ENCODE measurements at regions not wholly inside any gene's neighbourhood (a gene's known extent, or its start where the extent isn't known, plus 50 kb on each side); places are given as distances from the start of the nearest gene placed in this dataset.
A peak's percentile ranks its signal among the peaks of the same experiment; 100 is the strongest.
"Not testable (repeated sequence)": the region's sequence is repeated elsewhere in the genome, so short reads cannot be mapped to it uniquely, and the experiment has no call there.

GRCh38 chr3:35849496-35849895 lies 210.2 kb downstream of the ARPP21 start:
- in situ Hi-C loops (cut with HindIII; ENCODE audit: low pct_ligation_motif_present, low pct_unique_long_range_greater_than_20kb, low sequenced_read_pairs) = no loop called here
- DNase-seq = no peak

DNA sequence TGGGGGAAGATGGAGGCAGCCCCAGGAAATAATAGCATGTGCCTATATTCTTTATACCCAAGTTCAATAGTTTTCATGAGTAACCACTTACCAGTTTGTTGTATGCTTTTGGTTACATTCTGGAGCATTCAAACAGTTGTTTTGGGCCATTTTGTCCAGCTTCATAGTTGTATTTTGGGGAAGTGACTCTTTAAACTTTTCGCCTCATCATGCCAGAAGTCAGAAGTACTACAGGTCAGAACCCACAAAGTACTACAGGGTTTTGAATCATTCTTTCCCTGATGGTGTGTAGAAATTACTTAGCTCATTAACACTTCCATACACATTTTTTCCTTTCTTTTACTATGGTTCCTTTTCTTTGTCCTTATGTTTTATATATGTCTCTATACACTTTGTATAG lies 210.6 kb downstream of the ARPP21 start:
- in situ Hi-C loops (cut with HindIII; ENCODE audit: low pct_ligation_motif_present, low pct_unique_long_range_greater_than_20kb, low sequenced_read_pairs) = no loop called here
- DNase-seq = no peak

DNA sequence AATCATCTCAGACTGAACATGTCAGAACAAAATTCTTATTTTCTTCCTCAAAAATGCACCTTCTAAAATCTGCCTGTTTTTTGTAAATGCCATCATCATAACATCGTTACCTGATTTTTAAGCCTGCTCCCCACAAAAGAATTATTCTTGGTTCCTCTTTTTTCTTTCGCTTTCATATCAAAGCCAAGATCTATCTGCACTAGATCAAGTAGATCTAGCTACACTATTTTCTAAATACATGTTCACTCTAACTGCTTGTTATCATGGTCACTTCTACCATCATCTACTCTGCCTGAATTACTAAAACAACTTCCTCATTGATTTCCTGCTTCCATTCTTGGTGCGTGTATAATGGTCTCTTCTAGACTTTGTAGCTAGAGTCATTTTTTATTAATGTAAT lies 217.7 kb downstream of the ARPP21 start:
- in situ Hi-C loops (cut with HindIII; ENCODE audit: low pct_ligation_motif_present, low pct_unique_long_range_greater_than_20kb, low sequenced_read_pairs) = no loop called here
- no peak for DNase-seq

- in situ Hi-C loops (cut with HindIII; ENCODE audit: low pct_ligation_motif_present, low pct_unique_long_range_greater_than_20kb, low sequenced_read_pairs) = no loop called here
- DNase-seq = no peak
These were observed 222.7 kb downstream of the ARPP21 start for GRCh38 chr3:35862057-35862456.

DNA sequence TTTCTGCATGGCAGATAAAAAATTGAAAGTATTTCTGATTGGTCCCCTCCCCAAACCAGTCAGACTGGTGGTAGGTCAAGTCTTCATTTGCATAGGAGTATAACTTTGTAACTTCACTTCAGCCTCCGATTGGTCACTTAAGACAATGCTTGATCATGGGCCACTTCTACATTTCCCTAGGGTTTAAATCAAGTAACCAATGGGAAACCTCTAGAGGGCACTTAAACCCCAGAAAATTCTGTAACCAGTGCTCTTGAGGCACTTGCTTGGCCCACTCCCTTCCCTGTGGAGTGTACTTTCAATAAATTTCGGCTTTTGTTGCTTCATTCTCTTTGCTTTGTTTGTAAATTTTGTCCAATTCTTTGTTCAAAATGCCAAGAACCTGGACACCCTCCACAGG lies 225.5 kb downstream of the ARPP21 start:
- peak; percentile 3 for DNase-seq
- in situ Hi-C loops (cut with HindIII; ENCODE audit: low pct_ligation_motif_present, low pct_unique_long_range_greater_than_20kb, low sequenced_read_pairs) = no loop called here

- in situ Hi-C loops (cut with HindIII; ENCODE audit: low pct_ligation_motif_present, low pct_unique_long_range_greater_than_20kb, low sequenced_read_pairs) = no loop called here
- no peak for DNase-seq
These were observed 228.5 kb downstream of the ARPP21 start for GRCh38 chr3:35867791-35868190.

DNA sequence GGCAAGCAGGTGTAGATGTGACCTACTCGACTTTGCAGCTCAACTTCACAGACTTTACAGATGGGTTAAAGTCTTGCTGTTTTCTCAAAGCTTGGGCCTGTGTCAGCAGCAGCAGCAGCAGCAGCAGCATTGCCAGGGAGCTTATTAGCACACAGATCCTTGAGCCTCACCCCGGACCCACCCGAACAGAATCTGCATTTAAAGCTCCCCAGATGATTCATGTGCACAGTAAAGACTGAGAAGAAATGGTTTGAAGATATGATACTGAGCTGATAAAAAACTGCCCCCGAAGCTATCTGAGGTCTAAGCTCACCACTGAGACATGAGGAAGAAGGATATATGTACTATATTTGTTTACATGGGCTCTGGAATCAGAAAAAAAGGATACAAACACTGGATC lies 231.7 kb downstream of the ARPP21 start:
- DNase-seq = no peak
- in situ Hi-C loops (cut with HindIII; ENCODE audit: low pct_ligation_motif_present, low pct_unique_long_range_greater_than_20kb, low sequenced_read_pairs) = no loop called here

DNA sequence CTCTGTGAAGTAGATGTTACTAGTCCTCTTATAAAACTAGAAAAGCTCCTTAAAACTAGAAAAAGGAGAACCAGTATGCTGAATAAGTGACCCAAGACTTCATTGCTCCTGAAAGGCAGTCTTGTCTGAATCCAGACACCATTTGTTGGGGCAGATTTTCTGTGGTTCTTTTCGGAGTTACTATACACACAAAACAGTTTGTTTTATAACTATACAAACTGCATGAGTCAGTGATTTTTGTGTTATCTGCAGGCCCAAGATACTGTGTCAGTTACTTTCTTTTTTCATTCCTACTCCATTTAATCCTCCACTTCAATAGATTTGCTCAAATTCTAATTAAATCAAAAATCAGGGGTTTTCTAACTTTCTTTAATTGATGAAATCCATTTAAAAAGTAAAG lies 244.6 kb downstream of the ARPP21 start:
- DNase-seq = no peak
- in situ Hi-C loops (cut with HindIII; ENCODE audit: low pct_ligation_motif_present, low pct_unique_long_range_greater_than_20kb, low sequenced_read_pairs) = no loop called here

DNA sequence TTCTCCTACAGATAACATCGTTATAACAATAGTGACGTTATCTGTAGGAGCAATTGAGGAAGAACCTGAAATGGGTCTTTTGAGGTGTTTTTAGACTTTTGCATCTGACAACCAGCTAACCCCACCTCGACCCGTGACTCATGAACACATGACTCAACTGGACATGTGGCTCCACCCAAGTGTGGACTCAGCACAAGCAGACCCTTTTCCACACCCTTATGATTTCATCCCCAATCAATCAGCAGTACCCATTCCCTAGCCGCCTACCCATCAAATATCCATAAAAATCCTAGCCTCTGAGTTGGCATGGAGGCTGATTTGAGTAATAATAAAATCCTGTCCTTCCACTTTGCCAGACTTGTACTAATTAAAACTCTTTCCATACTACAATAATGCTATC lies 255.4 kb downstream of the ARPP21 start:
- in situ Hi-C loops (cut with HindIII; ENCODE audit: low pct_ligation_motif_present, low pct_unique_long_range_greater_than_20kb, low sequenced_read_pairs) = no loop called here
- DNase-seq = no peak

GRCh38 chr3:35899245-35899644 lies 259.9 kb downstream of the ARPP21 start:
- no peak for DNase-seq
- in situ Hi-C loops (cut with HindIII; ENCODE audit: low pct_ligation_motif_present, low pct_unique_long_range_greater_than_20kb, low sequenced_read_pairs) = no loop called here

GRCh38 chr3:35900079-35900478 lies 260.8 kb downstream of the ARPP21 start:
- in situ Hi-C loops (cut with HindIII; ENCODE audit: low pct_ligation_motif_present, low pct_unique_long_range_greater_than_20kb, low sequenced_read_pairs) = no loop called here
- no peak for DNase-seq

GRCh38 chr3:35908366-35909232 lies 269.3 kb downstream of the ARPP21 start:
- in situ Hi-C loops (cut with HindIII; ENCODE audit: low pct_ligation_motif_present, low pct_unique_long_range_greater_than_20kb, low sequenced_read_pairs) = no loop called here
- peak; percentile 52 for DNase-seq

DNA sequence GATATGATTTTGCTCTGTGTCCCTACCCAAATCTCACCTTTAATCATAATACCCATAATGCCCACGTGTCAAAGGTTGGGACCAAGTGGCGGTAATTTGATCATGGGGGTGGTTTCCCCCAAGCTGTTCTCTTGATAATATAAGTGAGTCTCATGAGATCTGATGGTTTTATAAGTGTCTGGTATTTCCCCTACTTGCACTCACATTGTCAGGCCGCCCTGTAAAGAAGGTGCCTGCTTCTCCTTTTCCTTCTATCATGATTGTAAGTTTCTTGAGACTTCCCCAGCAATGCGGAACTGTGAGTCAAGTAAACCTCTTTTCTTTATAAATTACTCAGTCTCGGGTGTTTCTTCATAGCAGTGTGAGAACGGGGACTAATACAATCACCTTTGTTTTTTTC lies 279.8 kb downstream of the ARPP21 start:
- in situ Hi-C loops (cut with HindIII; ENCODE audit: low pct_ligation_motif_present, low pct_unique_long_range_greater_than_20kb, low sequenced_read_pairs) = no loop called here
- no peak for DNase-seq

DNA sequence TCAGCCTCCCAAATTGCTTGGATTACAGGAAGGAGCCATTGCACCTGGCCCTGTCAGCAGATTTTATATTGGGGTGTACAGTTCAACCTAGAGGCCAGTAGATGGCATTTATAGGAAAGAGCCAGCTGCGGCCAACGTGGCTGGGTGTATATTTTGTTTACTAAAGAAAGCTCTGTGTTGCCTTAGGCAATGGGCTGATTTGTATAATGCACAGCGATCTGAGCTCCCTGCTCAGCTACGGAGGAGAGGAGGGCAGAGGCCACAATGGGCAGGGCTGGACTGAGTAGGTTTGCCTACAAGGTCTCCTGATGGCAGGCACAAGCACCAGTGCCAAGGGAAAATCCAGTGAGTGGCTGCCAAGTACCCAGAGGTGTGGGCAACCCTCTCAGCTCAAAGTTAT lies 282.4 kb downstream of the ARPP21 start:
- in situ Hi-C loops (cut with HindIII; ENCODE audit: low pct_ligation_motif_present, low pct_unique_long_range_greater_than_20kb, low sequenced_read_pairs) = no loop called here
- DNase-seq = no peak

DNA sequence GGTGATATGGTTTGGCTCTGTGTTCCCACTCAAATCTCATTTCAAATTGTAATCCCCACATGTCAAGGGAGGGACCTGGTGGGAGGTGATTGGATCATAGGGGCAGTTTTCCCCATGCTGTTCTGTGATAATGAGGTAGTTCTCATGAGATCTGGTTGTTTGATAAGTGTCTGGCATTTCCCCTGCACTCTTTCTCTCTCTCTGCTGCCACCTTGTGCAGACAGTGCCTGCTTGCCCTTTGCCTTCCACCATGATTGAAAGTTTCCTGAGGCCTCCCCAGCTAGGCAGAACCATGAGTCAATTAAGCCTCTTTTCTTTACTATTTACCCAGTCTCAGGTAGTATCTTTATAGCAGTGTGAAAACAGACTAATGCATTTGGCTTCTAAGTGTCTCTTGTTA lies 284.7 kb downstream of the ARPP21 start:
- in situ Hi-C loops (cut with HindIII; ENCODE audit: low pct_ligation_motif_present, low pct_unique_long_range_greater_than_20kb, low sequenced_read_pairs) = not testable (repeated sequence)
- peak; percentile 47 for DNase-seq

- DNase-seq = no peak
- in situ Hi-C loops (cut with HindIII; ENCODE audit: low pct_ligation_motif_present, low pct_unique_long_range_greater_than_20kb, low sequenced_read_pairs) = no loop called here
These were observed 288.1 kb downstream of the ARPP21 start for GRCh38 chr3:35927441-35927840.

DNA sequence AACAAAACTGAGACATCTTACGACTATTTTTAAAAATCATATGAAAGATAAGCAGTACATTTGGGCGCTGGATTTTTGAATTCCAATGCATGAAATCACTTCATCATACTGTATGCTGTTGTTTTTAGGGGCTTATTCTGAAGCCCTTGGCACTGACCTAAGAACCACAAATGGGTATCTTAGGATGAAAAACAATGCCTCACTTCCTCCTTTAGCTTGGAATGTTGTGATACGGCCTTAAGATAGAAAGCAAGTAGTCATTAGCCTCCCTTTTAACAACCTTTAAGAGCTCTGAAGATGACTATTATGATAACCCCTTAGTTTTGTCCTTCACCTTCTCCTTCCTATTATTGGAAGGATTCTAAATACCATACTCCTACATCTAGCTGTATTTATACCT lies 289.8 kb downstream of the ARPP21 start:
- no peak for DNase-seq
- in situ Hi-C loops (cut with HindIII; ENCODE audit: low pct_ligation_motif_present, low pct_unique_long_range_greater_than_20kb, low sequenced_read_pairs) = no loop called here

DNA sequence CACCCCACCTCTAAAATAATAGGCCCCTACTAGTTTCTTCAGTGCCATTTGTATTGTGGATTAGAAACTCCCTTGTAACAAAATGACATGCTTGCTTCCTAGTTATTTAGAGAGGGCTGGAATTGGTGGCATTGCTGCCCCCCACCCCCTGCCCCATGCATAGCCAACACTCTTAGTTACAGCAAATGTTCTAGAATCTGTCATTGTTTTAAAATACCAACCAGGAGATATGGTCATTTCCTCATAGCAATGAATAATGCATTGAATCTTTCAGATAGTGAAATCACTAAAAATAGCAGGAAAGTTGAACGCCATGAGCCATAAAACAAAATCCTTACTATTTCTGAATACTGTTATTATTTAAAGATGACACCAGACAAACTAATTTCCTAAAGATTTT lies 292.5 kb downstream of the ARPP21 start:
- in situ Hi-C loops (cut with HindIII; ENCODE audit: low pct_ligation_motif_present, low pct_unique_long_range_greater_than_20kb, low sequenced_read_pairs) = no loop called here
- no peak for DNase-seq

GRCh38 chr3:35932995-35933394 lies 293.7 kb downstream of the ARPP21 start:
- DNase-seq = peak; percentile 65
- in situ Hi-C loops (cut with HindIII; ENCODE audit: low pct_ligation_motif_present, low pct_unique_long_range_greater_than_20kb, low sequenced_read_pairs) = no loop called here

GRCh38 chr3:35936571-35936970 lies 297.2 kb downstream of the ARPP21 start:
- in situ Hi-C loops (cut with HindIII; ENCODE audit: low pct_ligation_motif_present, low pct_unique_long_range_greater_than_20kb, low sequenced_read_pairs) = no loop called here
- DNase-seq = no peak

Data from ACHN (cell line).